ENCODE measurements at regions not wholly inside any gene's neighbourhood (a gene's known extent, or its start where the extent isn't known, plus 50 kb on each side); places are given as distances from the start of the nearest gene placed in this dataset.

GRCh38 chr20:51140671-51141070 is 117.8 kb upstream of the KCNG1 start:
- H3K4me3 ChIP-seq (ENCODE audit: low read depth, low read length), result no peak overlapping the region
- no peak overlapping the region for H3K4me2 ChIP-seq (ENCODE audit: low read length)
- H3K9me3 ChIP-seq (ENCODE audit: control insufficient read depth, low read length), result no peaks in the 10 kb centered on the region
- no peak overlapping the region for H3K27ac ChIP-seq
- H3K27me3 ChIP-seq (ENCODE audit: control insufficient read depth, insufficient read depth, low read length), result no peaks in the 10 kb centered on the region
- TF ChIP-seq, protein P1, sequence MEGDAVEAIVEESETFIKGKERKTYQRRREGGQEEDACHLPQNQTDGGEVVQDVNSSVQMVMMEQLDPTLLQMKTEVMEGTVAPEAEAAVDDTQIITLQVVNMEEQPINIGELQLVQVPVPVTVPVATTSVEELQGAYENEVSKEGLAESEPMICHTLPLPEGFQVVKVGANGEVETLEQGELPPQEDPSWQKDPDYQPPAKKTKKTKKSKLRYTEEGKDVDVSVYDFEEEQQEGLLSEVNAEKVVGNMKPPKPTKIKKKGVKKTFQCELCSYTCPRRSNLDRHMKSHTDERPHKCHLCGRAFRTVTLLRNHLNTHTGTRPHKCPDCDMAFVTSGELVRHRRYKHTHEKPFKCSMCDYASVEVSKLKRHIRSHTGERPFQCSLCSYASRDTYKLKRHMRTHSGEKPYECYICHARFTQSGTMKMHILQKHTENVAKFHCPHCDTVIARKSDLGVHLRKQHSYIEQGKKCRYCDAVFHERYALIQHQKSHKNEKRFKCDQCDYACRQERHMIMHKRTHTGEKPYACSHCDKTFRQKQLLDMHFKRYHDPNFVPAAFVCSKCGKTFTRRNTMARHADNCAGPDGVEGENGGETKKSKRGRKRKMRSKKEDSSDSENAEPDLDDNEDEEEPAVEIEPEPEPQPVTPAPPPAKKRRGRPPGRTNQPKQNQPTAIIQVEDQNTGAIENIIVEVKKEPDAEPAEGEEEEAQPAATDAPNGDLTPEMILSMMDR (IDR thresholded peaks at IDR 0.05), result no peak
- H3K4me1 ChIP-seq, result no peaks in the 10 kb centered on the region
- no peak overlapping the region for H3K9ac ChIP-seq
- H3K79me2 ChIP-seq, result no peaks in the 10 kb centered on the region
- no peaks in the 10 kb centered on the region for H3K36me3 ChIP-seq (ENCODE audit: control insufficient read depth, insufficient read depth, low read length)
- no peak overlapping the region for H2AFZ ChIP-seq

DNA sequence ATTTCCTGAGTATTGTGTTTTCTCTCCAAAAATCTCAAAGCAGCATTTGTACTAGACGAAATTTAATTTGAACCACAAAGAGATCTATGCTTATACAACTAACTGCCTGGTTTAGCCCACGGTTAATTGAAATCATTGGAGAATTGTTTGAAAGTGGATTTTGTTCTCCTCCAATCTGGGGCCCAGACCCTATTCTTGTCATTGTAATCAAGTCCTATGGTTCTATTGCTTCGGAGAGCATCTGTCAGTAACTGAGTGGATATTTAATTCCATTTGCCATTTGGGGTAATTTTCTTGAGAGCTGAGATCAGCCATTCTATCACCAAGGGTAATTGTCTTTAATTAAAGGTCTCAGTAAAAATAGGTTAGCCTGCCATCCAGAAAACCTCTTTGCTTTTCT is 117.0 kb upstream of the KCNG1 start:
- TF ChIP-seq, protein P1 (IDR thresholded peaks at IDR 0.05), result no peak

DNA sequence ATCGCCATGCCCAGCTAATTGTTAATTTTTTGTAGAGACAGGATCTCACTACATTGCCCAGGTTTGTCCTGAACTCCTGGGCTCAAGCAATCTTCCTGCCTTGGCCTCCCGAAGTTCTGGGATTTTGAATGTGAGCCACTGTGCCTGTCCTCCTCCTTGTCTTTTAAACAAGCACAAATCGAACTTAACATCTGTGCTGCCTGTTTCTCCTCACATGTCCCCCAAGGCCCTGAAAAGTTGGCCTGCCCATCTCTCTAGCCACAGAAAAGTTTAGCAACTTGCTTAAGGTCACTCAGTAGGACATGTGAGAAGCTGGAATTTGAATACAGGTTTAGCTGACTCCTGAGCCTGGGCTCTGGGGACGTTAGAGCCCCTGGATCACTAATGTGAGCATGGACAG is 115.7 kb upstream of the KCNG1 start:
- H3K36me3 ChIP-seq (ENCODE audit: control insufficient read depth, insufficient read depth, low read length), result no peaks in the 10 kb centered on the region
- no peak overlapping the region for H3K9ac ChIP-seq
- no peaks in the 10 kb centered on the region for H3K79me2 ChIP-seq
- H3K9me3 ChIP-seq (ENCODE audit: control insufficient read depth, low read length), result no peaks in the 10 kb centered on the region
- H3K27me3 ChIP-seq (ENCODE audit: control insufficient read depth, insufficient read depth, low read length), result no peaks in the 10 kb centered on the region
- no peak overlapping the region for H3K4me2 ChIP-seq (ENCODE audit: low read length)
- H3K4me3 ChIP-seq (ENCODE audit: low read depth, low read length), result no peak overlapping the region
- no peaks in the 10 kb centered on the region for H3K4me1 ChIP-seq
- TF ChIP-seq, protein P1 (IDR thresholded peaks at IDR 0.05), result no peak
- no peak overlapping the region for H2AFZ ChIP-seq
- H3K27ac ChIP-seq, result no peak overlapping the region

More for the DNA sequence above, 117.0 kb upstream of the KCNG1 start:
- no peaks in the 10 kb centered on the region for H3K36me3 ChIP-seq (ENCODE audit: control insufficient read depth, insufficient read depth, low read length)
- no peak overlapping the region for H3K9ac ChIP-seq
- H3K4me2 ChIP-seq (ENCODE audit: low read length), result no peak overlapping the region
- no peak overlapping the region for H3K4me3 ChIP-seq (ENCODE audit: low read depth, low read length)
- no peaks in the 10 kb centered on the region for H3K27me3 ChIP-seq (ENCODE audit: control insufficient read depth, insufficient read depth, low read length)
- H2AFZ ChIP-seq, result no peak overlapping the region
- H3K4me1 ChIP-seq, result no peaks in the 10 kb centered on the region
- H3K9me3 ChIP-seq (ENCODE audit: control insufficient read depth, low read length), result no peaks in the 10 kb centered on the region
- H3K79me2 ChIP-seq, result no peaks in the 10 kb centered on the region
- no peak overlapping the region for H3K27ac ChIP-seq

DNA sequence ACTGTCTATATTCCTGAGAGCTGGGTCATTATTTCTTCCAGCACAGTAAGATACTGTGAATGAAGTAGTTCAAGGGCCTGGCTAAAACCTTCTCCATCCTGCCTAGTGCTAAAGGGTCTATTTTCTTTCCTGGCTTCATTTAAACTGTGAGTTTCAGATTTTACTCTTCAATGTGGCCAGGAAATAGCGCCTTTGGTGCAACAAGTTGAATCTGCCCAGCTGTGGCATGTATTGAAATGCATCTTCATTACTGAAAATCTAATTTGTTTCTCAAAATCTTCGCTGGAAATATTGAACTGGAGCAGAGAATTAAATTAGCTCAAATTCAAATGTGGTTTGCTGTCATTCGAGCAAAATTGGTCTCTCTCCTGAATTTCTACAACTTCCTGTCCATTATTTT is 114.6 kb upstream of the KCNG1 start:
- Histone ChIP-seq H3K79me2 (no peaks in the 10 kb centered on the region), H3K27ac (no peak overlapping the region), H3K4me2 (ENCODE audit: low read length) (no peak overlapping the region), H3K9ac (no peak overlapping the region), H3K27me3 (ENCODE audit: control insufficient read depth, insufficient read depth, low read length) (no peaks in the 10 kb centered on the region), H2AFZ (no peak overlapping the region), H3K9me3 (ENCODE audit: control insufficient read depth, low read length) (no peaks in the 10 kb centered on the region), H3K4me3 (ENCODE audit: low read depth, low read length) (no peak overlapping the region), H3K36me3 (ENCODE audit: control insufficient read depth, insufficient read depth, low read length) (no peaks in the 10 kb centered on the region), H3K4me1 (no peaks in the 10 kb centered on the region)
- TF ChIP-seq, protein P1 (IDR thresholded peaks at IDR 0.05), result no peak

- H3K4me3 ChIP-seq (ENCODE audit: low read depth, low read length), result no peak overlapping the region
- no peaks in the 10 kb centered on the region for H3K36me3 ChIP-seq (ENCODE audit: control insufficient read depth, insufficient read depth, low read length)
- H3K9ac ChIP-seq, result no peak overlapping the region
- TF ChIP-seq, protein P1 (IDR thresholded peaks at IDR 0.05), result no peak
- H3K4me2 ChIP-seq (ENCODE audit: low read length), result no peak overlapping the region
- H3K79me2 ChIP-seq, result no peaks in the 10 kb centered on the region
- no peak overlapping the region for H3K27ac ChIP-seq
- no peaks in the 10 kb centered on the region for H3K27me3 ChIP-seq (ENCODE audit: control insufficient read depth, insufficient read depth, low read length)
- no peaks in the 10 kb centered on the region for H3K9me3 ChIP-seq (ENCODE audit: control insufficient read depth, low read length)
- no peak overlapping the region for H2AFZ ChIP-seq
- no peaks in the 10 kb centered on the region for H3K4me1 ChIP-seq
Observed at GRCh38 chr20:51135926-51136715, 113.2 kb upstream of the KCNG1 start.

Measured in parathyroid adenoma (tissue), 2 donors.